ENCODE measurements at regions not wholly inside any gene's neighbourhood (a gene's known extent, or its start where the extent isn't known, plus 50 kb on each side); places are given as distances from the start of the nearest gene placed in this dataset.
"Not testable (repeated sequence)": the region's sequence is repeated elsewhere in the genome, so short reads cannot be mapped to it uniquely, and the experiment has no call there.

DNA sequence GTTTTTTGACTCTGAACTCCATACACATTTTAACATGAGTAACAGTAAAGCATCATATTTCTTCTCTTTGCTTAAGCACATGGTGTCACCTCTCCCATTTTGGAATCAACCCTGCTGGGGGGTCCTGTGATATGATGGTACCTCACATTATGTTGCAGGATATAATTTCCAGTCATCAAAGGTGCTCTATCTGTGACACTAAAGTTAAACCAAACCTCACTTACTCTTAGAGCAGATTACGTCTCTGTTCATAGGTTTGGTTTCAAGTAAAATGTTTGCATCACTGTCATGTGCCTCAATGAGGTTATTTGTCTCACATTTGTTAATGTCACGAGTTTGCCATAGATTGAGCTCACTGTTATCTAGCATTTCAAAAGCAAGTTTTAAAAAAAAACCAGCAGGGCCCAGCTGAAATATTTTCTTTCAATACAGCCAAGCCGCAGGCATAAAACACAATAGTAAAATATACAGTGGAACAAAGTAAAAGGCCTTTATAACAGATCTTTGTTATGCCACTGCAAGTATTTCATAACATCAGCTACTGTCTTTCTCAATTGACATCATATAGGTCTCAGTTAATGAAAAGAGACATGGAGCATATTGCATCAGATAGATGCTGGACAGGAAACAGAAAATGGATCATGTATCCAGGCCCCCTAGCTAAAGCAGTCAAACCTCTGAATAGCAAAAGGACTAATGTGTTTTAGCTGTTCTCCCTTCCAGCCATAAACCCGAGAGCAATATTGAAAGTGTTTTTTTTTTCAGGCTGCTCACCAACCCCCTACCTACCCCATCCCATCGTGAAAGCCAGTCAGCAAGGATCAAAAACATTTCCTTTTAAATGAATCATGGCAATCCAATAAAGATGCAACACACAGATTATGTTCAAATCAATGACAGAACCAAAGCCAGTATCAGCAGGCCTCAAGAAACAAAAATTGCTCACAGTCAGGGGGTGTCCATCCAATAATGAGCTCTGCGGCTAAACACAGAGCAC is 182.1 kb upstream of the ITGA1 start:
- DNase-seq (ENCODE audit: low read depth), result no peak

DNA sequence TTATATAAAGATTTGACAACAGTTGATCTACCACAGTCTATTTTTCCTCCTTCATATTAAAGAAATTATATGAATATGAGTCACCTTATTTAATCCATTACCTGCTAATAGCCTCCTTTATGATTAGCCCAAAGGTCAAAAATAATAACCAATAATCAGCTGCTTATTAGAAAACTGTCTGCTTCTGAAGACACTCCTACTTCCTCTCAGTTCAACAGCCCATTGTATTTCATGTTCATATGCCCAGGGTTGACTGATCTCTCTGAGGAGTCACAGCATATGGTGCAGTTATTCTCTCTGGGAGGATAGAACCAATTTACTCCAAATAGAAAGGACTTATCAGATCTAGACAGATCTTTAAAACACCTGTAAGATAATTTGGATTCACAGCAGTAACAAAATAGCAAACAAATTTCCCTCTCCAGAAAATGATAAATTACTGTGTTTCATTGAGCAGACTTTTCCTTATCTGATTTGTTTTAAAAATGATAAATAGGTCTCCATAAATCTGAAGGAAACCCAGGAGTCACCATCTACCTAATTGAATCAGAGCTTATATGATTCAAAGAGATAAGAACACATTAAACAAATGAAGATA is 180.4 kb upstream of the ITGA1 start:
- no peak for DNase-seq (ENCODE audit: low read depth)

DNA sequence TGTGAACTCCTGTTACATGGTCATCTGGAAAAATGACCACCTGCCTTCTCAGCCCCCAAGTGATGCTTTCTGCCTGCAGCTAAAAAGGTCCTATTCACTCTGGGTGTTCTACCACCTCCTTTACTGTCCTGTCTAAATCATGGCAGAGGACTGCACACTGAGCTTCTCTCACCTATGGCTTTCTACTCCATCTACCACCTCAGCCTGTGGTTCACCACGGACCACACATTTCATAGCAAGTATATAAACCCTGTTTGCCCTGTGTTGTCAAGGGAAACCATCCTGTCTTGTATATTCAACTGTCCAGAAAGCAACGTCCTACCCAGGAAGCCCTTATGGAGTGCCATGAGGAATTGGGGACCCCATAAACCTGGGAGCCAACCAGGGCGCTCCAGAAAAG is 167.4 kb upstream of the ITGA1 start:
- no peak for DNase-seq (ENCODE audit: low read depth)

- DNase-seq (ENCODE audit: low read depth), result no peak
These were observed 164.4 kb upstream of the ITGA1 start for GRCh38 chr5:52623291-52623690.

GRCh38 chr5:52624291-52624690 is 163.4 kb upstream of the ITGA1 start:
- DNase-seq (ENCODE audit: low read depth), result no peak

GRCh38 chr5:52626312-52626711 is 161.4 kb upstream of the ITGA1 start:
- DNase-seq (ENCODE audit: low read depth), result no peak

DNA sequence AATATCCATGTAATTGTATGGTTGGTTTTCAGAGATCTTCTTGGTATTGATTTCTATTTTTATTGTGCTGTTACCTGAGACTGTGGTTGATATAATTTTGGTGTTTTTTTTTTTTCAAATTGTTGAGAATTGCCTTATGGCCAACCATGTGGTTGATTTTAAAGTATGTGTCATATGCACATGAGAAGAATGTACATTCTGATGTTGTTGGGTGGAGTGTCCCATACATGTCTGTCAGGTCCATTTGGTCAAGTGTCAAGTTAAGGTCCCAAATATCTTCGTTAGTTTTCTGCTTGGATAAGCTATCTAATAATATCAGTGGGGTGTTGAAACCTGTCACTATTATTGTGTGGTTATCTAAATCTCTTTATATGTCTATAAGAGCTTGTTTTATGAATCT is 160.0 kb upstream of the ITGA1 start:
- DNase-seq (ENCODE audit: low read depth), result no peak

GRCh38 chr5:52632281-52632680 is 155.4 kb upstream of the ITGA1 start:
- DNase-seq (ENCODE audit: low read depth), result no peak

DNA sequence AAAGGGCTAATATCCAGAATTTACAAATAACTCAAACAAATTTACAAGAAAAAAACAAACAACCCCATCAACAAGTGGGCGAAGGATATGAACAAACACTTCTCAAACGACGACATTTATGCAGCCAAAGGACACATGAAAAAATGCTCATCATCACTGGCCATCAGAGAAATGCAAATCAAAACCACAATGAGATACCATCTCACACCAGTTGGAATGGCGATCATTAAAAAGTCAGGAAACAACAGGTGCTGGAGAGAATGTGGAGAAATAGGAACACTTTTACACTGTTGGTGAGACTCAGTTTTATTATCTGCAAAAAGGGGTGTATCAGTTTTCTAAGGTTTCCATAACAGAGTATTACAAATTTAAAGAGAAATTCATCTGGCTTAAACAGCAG is 153.5 kb upstream of the ITGA1 start:
- not testable (repeated sequence) for DNase-seq (ENCODE audit: low read depth)

DNA sequence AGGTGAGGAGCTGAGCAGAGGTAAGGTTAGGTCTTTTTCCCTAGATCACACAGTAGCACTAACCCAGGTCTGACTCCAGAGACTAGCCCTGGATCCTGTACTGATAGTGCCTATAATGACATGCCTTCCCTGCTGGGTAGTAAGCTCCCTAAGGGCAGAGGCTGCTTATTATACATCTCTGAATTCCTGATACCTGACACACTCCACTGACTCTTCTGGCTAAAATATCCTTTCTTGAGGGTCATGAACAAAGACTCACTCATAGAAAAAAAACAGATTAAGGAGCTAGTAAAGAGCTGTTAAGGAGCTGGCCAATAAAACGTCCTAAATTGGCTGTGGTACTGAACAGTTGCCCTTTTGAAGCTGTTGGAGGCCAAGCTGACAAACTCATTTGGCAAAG is 149.0 kb upstream of the ITGA1 start:
- no peak for DNase-seq (ENCODE audit: low read depth)

DNA sequence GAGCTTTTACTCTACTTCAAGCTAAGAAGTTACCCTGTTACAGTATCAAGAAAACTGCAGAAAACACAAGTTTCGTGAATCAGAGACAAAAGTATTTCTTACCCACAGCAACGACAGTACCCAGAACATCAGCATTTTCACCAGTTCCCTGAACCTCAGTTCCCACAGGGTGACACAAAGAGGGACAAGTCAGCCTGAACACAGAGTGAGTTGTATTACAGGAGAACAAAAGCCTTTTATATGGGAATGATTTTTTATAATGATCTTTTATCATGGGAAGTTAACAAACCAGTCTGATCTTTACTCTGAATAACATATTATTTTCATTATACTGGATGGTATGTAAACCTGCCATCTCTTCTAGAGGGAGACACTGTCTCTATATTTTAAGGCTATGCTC is 139.0 kb upstream of the ITGA1 start:
- no peak for DNase-seq (ENCODE audit: low read depth)

- no peak for DNase-seq (ENCODE audit: low read depth)
These were observed 132.6 kb upstream of the ITGA1 start for GRCh38 chr5:52655163-52655562.

DNA sequence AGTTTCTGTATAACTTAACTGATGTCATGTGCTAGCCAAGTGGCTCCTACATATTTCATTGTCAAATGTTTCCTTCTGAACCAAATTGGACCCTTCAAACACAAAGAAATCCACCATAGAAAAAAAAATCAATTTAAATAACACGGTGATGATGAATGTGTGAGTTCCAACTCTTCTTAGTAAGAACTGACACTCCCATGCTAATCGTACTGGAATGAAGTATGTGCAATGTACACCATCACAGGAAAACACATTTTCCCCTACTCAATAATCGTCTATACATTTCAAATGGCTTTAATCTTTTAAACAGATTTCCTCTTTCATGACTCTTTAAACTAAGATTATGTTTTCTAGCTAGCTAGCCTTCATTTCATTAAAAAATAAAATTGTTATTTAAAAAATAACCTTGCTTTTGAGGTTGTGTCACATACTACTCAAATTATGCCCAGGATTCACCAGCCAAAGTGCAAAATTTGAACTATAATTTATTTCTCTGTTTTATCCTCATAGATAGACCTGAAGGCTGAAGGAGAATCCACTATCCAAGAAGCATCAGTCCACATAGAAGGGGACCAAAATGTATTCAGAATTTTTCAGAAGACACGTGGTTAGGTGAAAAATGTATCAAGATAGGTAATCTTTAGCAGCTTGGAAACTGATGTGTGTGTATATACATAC is 131.0 kb upstream of the ITGA1 start:
- no peak for DNase-seq (ENCODE audit: low read depth)

DNA sequence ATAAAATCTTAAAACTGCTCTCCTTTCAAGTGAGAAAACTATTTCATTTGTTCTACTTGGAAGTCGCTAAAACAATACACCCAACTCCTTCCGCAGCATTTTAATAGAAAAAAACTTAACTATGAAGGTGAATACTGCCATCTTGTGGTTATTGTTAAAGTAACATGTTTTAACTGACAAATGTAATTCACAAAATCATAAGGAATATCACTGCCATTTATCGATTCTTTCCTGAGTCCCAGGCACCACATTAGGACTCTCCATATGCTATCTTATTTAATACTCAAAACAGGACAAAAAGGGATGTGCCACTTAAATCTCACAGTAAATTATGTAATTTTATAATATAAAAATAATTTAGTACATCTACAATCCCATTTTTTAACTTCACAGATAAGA is 130.5 kb upstream of the ITGA1 start:
- DNase-seq (ENCODE audit: low read depth), result no peak

DNA sequence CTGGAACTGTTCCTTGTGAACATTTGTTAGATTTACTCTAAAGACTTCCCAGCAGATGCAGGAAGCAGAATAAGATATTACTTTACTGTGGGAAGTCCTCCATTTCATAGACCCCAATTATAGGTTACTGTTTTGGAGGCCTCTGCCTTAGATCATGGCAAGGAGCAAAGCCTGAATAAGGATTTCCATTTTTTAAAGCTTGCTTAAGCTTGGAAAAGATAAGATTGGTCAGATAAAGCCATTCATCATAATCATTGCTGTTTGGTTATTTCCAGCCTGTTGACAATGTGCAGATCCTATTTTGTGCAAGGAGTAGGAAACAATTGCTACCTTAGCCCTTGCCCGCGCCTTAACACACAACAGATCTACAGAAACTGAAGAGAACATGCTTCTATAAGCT is 129.5 kb upstream of the ITGA1 start:
- no peak for DNase-seq (ENCODE audit: low read depth)

- DNase-seq (ENCODE audit: low read depth), result no peak
These were observed 127.1 kb upstream of the ITGA1 start for GRCh38 chr5:52660621-52661020.

DNA sequence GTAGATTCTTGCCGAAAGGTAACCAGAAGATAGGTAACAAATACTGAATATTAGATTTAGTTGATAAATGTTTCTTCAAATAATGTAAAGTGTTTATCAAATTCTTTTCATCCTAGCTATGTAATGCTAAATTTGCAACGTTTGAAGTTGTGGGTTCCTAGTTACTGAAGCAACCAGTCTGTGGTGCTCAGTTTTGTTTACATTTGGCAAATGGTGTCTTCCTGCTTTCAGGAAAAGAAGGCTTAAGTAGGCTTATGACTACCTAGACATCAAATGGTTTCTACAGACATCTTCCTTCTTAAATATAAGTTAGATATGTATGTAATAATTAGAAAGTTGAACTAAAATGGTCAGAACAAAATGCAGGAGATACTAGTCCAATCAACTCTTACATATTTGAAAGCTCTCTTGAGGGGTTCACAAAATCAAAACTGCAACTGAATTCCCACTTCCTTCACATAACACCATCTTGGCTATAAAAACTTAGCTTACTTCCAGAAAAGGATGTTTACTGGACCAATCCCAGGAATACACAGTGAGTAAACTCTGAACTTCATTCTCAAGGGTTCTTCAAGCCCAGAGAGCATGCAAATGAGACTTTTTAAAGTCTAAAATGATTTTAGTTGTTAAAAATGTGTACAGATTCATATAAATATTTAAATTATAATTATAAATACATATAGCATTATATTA is 125.7 kb upstream of the ITGA1 start:
- DNase-seq (ENCODE audit: low read depth), result no peak

DNA sequence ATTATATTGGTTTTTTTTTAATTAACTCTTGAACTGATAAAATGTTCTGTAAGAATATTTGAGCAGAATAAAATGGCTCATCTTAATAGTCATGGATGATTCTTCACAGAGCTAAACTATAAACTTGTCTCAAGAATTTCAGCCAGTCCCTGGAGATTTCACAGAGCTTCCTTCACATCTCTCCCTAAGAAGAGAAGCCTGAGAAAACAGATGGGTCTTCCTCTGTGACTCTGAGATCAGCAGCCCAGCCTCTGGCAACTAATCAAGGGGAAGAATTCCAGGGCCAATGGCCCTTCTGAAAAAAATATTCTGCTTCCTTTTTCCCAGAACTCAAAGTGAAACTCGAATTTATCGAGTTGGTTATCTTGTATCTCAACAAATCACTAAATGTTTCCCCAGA is 122.2 kb upstream of the ITGA1 start:
- no peak for DNase-seq (ENCODE audit: low read depth)

DNA sequence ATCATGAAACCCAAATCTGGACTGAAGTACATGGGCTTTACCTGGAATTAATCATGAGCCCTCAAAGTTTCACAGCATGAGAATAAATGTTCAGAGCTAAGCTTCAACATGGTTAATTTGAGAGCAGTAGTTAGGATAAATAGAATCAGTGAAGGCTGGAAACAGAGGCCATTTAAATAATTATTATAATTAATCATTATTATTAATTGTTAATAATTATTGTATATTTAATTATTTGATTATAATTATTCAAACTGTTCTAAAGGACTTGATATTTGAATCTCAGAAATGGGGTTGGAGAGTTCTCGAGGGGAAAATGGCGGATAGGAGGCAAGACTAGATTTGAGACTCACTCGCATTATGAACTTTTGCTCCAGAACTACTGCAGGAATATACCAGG is 119.6 kb upstream of the ITGA1 start:
- DNase-seq (ENCODE audit: low read depth), result no peak

GRCh38 chr5:52668544-52669185 is 119.1 kb upstream of the ITGA1 start:
- no peak for DNase-seq (ENCODE audit: low read depth)

DNA sequence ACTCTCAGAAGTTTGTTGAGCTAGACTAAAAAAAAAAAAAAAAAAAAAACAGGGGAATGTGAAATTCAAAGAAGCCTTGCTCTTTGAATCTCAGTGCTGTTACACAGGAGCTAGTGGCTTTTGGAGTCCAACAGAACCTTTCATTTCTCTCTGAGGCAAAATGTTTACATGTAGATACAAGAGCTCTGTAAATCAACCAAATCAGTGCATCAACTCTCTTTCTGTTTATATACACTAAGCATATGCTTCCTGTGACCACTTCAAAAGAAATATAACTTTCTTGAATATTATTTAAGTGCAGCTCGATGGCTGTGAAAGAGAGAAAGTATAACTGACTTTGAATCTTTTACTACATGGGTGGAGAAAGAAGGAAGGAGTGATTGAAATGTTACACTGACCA is 115.3 kb upstream of the ITGA1 start:
- DNase-seq (ENCODE audit: low read depth), result no peak

DNA sequence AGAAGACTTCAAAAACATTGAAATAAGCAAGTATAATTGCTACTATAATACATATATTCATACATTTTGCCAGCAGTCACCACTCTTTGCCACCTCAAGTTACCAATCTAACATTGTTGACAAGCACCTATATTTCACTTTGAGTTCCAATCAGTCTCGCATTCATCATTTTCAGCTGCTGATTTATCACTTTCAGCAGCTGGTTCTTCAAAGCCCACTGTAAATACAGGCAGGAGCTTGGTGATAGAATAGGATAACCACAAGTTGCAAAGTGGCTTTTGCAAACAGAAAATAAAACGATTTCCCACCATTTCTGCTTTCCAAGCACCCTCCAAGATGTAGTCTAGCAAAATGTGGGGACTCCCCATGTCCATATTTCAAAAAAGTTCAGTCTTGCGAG is 114.2 kb upstream of the ITGA1 start:
- no peak for DNase-seq (ENCODE audit: low read depth)
